Spleen (tissue), 11 donors: ENCODE measurements at regions not wholly inside any gene's neighbourhood (a gene's known extent, or its start where the extent isn't known, plus 50 kb on each side); places are given as distances from the start of the nearest gene placed in this dataset.
"Not testable (repeated sequence)": the region's sequence is repeated elsewhere in the genome, so short reads cannot be mapped to it uniquely, and the experiment has no call there.

Source experiments
- DNase-seq: peaks from one replicate; pipeline ENCODE4 v3.0.0-alpha.2; 2020
- H3K27ac ChIP-seq, 8 donors: fragments of 200-600 bp; sonication (generic) in 7 of 8; 1 replicate in 4 of 8; 2 replicates in 4 of 8; pipeline versions ENCODE4 v1.5.0 to v1.8.0; 2016 to 2021; ENCODE audit warnings: inconsistent platforms in 4 of 8, mild to moderate bottlenecking in 4 of 8, moderate library complexity in 1 of 8
- H3K27me3 ChIP-seq, 7 donors: fragments of 200-600 bp; sonication (generic) in 6 of 7; replicated peaks in 1 of 7; 1 replicate in 4 of 7; 2 replicates in 3 of 7; pipeline versions ENCODE4 v1.5.0 to v1.8.0; 2016 to 2021; ENCODE audit warnings: inconsistent platforms in 3 of 7, mild to moderate bottlenecking in 1 of 7
- H3K36me3 ChIP-seq, 6 donors: fragments of 200-600 bp; sonication (generic) in 5 of 6; 1 replicate in 4 of 6; 2 replicates in 2 of 6; pipeline versions ENCODE4 v1.5.0 to v1.8.0; 2016 to 2021; ENCODE audit warnings: inconsistent platforms in 2 of 6
- H3K4me1 ChIP-seq, 6 donors: fragments of 200-600 bp; sonication (generic) in 5 of 6; 1 replicate in 3 of 6; 2 replicates in 3 of 6; pipeline versions ENCODE4 v1.5.0 to v1.8.0; 2016 to 2021; ENCODE audit warnings: inconsistent platforms in 3 of 6
- H3K4me3 ChIP-seq, 8 donors: fragments of 200-600 bp; sonication (generic) in 7 of 8; 1 replicate in 4 of 8; 2 replicates in 4 of 8; pipeline versions ENCODE4 v1.5.0 to v1.8.0; 2016 to 2021; ENCODE audit warnings: inconsistent platforms in 4 of 8, mild to moderate bottlenecking in 4 of 8, moderate library complexity in 2 of 8
- H3K9me3 ChIP-seq, 8 donors: fragments of 200-600 bp; sonication (generic) in 7 of 8; 1 replicate in 4 of 8; 2 replicates in 4 of 8; pipeline versions ENCODE4 v1.5.0 to v1.8.0; 2016 to 2021; ENCODE audit warnings: inconsistent platforms in 4 of 8
- CTCF ChIP-seq, 11 experiments: fragments of 200-600 bp in 7 of 11; fragments of 450-650 bp in 4 of 11; sonication (generic) in 4 of 11; IDR thresholded peaks in 8 of 11; conservative IDR thresholded peaks in 3 of 11; 1 replicate in 7 of 11; 2 replicates in 4 of 11; pipeline versions ENCODE4 v1.4.0 to v1.8.0; 2016 to 2021; ENCODE audit warnings: antibody characterized with exemption in 11 of 11, inconsistent platforms in 4 of 11, mild to moderate bottlenecking in 1 of 11
- POLR2A ChIP-seq, 3 donors: fragments of 450-650 bp; IDR thresholded peaks; one replicate each; pipeline ENCODE4 v1.5.1; 2017; ENCODE audit warnings: antibody characterized with exemption in 3 of 3, mild to moderate bottlenecking in 1 of 3
- POLR2AphosphoS5 ChIP-seq, 3 donors: sonication (generic); formaldehyde crosslinking; IDR thresholded peaks; one replicate each; pipeline ENCODE4 v1.5.1; 2017; ENCODE audit warnings: antibody characterized with exemption in 3 of 3
- WGBS, 5 donors: extraction: QIAGEN DNeasy Blood & Tissue Kit in 3 of 5; methylation state at CpG; one replicate each; pipeline versions ENCODE4 v1.1.5 to v1.1.7; 2013 to 2018; 5-methylcytosine and 5-hydroxymethylcytosine counted together
- intact Hi-C: fragments of 100-400 bp; cut with DNase I; formaldehyde crosslinking; loops from one replicate; pipeline ENCODE4 v1.15.0; 2023; ENCODE audit warnings: low total_unique reads
- donor health status: healthy with polysubstance abuse.
- donor health status: DM: no; HTN: no; CAD: no; lungs with moderate emphysema.
- donor health status: DM: no; HTN: no; CAD: no.
- donor health status: Bipolar disorder and iron deficiency.
- donor health status: healthy.
- donor health status: DM: no; HTN: no; CAD: no.
- donor health status: DM: yes; HTN: yes; CAD: no.

DNA sequence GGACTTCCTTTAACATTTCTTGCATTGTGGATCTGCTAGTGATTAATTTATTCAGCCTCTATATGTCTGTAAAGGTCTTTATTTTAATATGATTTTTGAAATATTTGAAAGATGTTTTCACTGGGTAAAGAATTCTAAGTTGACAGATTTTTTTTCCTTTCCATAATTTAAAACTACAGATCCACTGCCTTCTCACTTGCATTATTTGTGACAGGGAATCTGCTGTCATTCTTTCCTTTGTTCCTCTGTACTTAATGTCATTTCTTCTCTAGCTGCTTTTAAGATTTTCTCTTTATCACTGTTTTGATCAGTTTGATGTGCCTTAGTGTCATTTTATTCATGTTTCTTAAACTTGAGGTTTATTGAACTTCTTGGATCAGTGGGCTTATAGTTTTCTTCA, 159.9 kb downstream of the CYB561 start:
- Histone ChIP-seq H3K9me3 (peaks cover 0 to 47% (median 33%) of the 10 kb centered on the region in 8 donors), H3K27ac (no peak overlapping the region), H3K4me1 (peaks cover 0 to 4% (median 0%) of the 10 kb centered on the region in 6 donors), H3K4me3 (no peak overlapping the region), H3K27me3 (no peaks in the 10 kb centered on the region), H3K36me3 (peaks cover 0 to 7% (median 0%) of the 10 kb centered on the region in 6 donors)
- no peak for DNase-seq
- intact Hi-C loops = no loop called here
- no peak for TF ChIP-seq POLR2AphosphoS5 (IDR thresholded peaks at IDR 0.05)
- no peak for TF ChIP-seq CTCF (IDR thresholded peaks at IDR 0.05 in 8 of 11, conservative IDR thresholded peaks at IDR 0.05 in 3 of 11)
- TF ChIP-seq POLR2A (IDR thresholded peaks at IDR 0.05) = no peak

- H3K4me3 ChIP-seq, intact Hi-C loops, H3K36me3 ChIP-seq, DNase-seq, H3K27me3 ChIP-seq, H3K4me1 ChIP-seq, H3K27ac ChIP-seq: not testable (repeated sequence)
- peaks cover 0 to 47% (median 33%) of the 10 kb centered on the region in 8 donors for H3K9me3 ChIP-seq
- 95 to 99% (median 96%) methylated on average over 4 of the region's 4 CpGs for WGBS, 5 donors
Measured at GRCh38 chr17:63287006-63287405, 159.1 kb downstream of the CYB561 start.

- intact Hi-C loops = no loop called here
- Histone ChIP-seq H3K27me3 (no peaks in the 10 kb centered on the region), H3K27ac (no peak overlapping the region), H3K36me3 (peaks cover 0 to 7% (median 0%) of the 10 kb centered on the region in 6 donors), H3K4me1 (no peaks in the 10 kb centered on the region), H3K4me3 (no peak overlapping the region), H3K9me3 (peaks cover 0 to 29% (median 23%) of the 10 kb centered on the region in 8 donors)
- DNase-seq = no peak
- TF ChIP-seq CTCF (IDR thresholded peaks at IDR 0.05 in 8 of 11, conservative IDR thresholded peaks at IDR 0.05 in 3 of 11) (no peak), POLR2A (IDR thresholded peaks at IDR 0.05) (no peak), POLR2AphosphoS5 (IDR thresholded peaks at IDR 0.05) (no peak)
- WGBS, 5 donors = 94 to 100% (median 95%) methylated on average over 1 of the region's 1 CpG
Measured at GRCh38 chr17:63289931-63290330, 156.2 kb downstream of the CYB561 start.

GRCh38 chr17:63290351-63290750, 155.8 kb downstream of the CYB561 start:
- DNase-seq = no peak
- no peaks in the 10 kb centered on the region for H3K4me1 ChIP-seq
- H3K4me3 ChIP-seq = no peak overlapping the region
- WGBS, 5 donors = 92 to 100% (median 97%) methylated on average over 1 of the region's 1 CpG
- TF ChIP-seq CTCF (IDR thresholded peaks at IDR 0.05 in 8 of 11, conservative IDR thresholded peaks at IDR 0.05 in 3 of 11) = no peak
- TF ChIP-seq POLR2AphosphoS5 (IDR thresholded peaks at IDR 0.05) = no peak
- TF ChIP-seq POLR2A (IDR thresholded peaks at IDR 0.05) = no peak
- H3K36me3 ChIP-seq = peaks cover 0 to 7% (median 0%) of the 10 kb centered on the region in 6 donors
- peaks cover 0 to 27% (median 20%) of the 10 kb centered on the region in 8 donors for H3K9me3 ChIP-seq
- no peak overlapping the region for H3K27ac ChIP-seq
- H3K27me3 ChIP-seq = no peaks in the 10 kb centered on the region
- intact Hi-C loops = no loop called here

DNA sequence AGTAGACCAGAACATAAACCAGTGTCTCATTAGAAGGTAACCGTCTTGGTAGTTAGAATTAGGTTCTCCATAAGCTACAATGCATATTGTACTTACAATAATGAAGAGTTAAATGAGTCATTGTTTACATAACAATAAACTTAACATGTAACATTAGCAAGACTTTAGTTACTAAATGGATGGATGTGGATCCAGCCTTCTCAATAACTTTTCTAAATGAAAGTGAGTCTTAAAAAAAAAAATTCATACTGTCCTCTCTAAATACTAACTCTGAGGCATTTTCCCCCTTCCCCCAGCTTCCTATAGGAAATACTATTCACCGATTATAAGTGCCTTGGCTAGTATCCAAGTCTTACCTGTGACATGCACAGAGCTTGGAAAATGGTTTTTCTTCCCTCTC, 155.3 kb downstream of the CYB561 start:
- WGBS, 5 donors = 68 to 85% (median 73%) methylated on average over 2 of the region's 2 CpGs
- H3K4me3 ChIP-seq = no peak overlapping the region
- H3K36me3 ChIP-seq = peaks cover 0 to 3% (median 0%) of the 10 kb centered on the region in 6 donors
- TF ChIP-seq POLR2A (IDR thresholded peaks at IDR 0.05) = no peak
- no peak for TF ChIP-seq CTCF (IDR thresholded peaks at IDR 0.05 in 8 of 11, conservative IDR thresholded peaks at IDR 0.05 in 3 of 11)
- TF ChIP-seq POLR2AphosphoS5 (IDR thresholded peaks at IDR 0.05) = no peak
- H3K9me3 ChIP-seq = peaks cover 0 to 27% (median 19%) of the 10 kb centered on the region in 8 donors
- H3K27ac ChIP-seq = no peak overlapping the region
- intact Hi-C loops = no loop called here
- no peak for DNase-seq
- no peaks in the 10 kb centered on the region for H3K4me1 ChIP-seq
- no peaks in the 10 kb centered on the region for H3K27me3 ChIP-seq
